Heart right ventricle (tissue), 16 donors: ENCODE measurements at regions not wholly inside any gene's neighbourhood (a gene's known extent, or its start where the extent isn't known, plus 50 kb on each side); places are given as distances from the start of the nearest gene placed in this dataset.

Experiments used
- ATAC-seq, 8 donors: fragments of 200-7000 bp; cut with Tn5 transposase; one replicate each; pipeline ENCODE4 v1.9.1; 2020; ENCODE audit warnings: mild to moderate bottlenecking in 8 of 8, moderate library complexity in 8 of 8, moderate number of reproducible peaks in 1 of 8
- DNase-seq, 2 donors: peaks; one replicate each; pipeline ENCODE4 v3.0.0-alpha.2; 2020
- H3K27ac ChIP-seq, 10 donors: fragments of 200-600 bp; sonication (generic) in 2 of 10; one replicate each; pipeline versions ENCODE4 v1.5.0 to v1.8.0; 2020 to 2022; ENCODE audit warnings: mild to moderate bottlenecking in 3 of 10
- H3K27me3 ChIP-seq, 7 donors: fragments of 200-600 bp; one replicate each; pipeline ENCODE4 v1.8.0; 2021 to 2022; ENCODE audit warnings: mild to moderate bottlenecking in 2 of 7
- H3K36me3 ChIP-seq, 9 donors: fragments of 200-600 bp; sonication (generic) in 1 of 9; one replicate each; pipeline versions ENCODE4 v1.5.0 to v1.8.0; 2020 to 2022; ENCODE audit warnings: mild to moderate bottlenecking in 2 of 9
- H3K4me1 ChIP-seq, 9 donors: fragments of 200-600 bp; sonication (generic) in 1 of 9; one replicate each; pipeline versions ENCODE4 v1.5.0 to v1.8.0; 2020 to 2022; ENCODE audit warnings: mild to moderate bottlenecking in 4 of 9
- H3K4me3 ChIP-seq, 10 donors: fragments of 200-600 bp; sonication (generic) in 2 of 10; one replicate each; pipeline versions ENCODE4 v1.5.0 to v1.8.0; 2020 to 2022; ENCODE audit warnings: mild to moderate bottlenecking in 7 of 10, moderate library complexity in 2 of 10
- H3K9me3 ChIP-seq, 11 donors: fragments of 200-600 bp in 10 of 11; sonication (generic) in 2 of 11; one replicate each; pipeline versions ENCODE4 v1.5.0 to v1.8.0; 2013 to 2022; ENCODE audit warnings: mild to moderate bottlenecking in 2 of 11, control low read depth in 1 of 11, moderate library complexity in 1 of 11
- WGBS, 2 donors: extraction: QIAGEN DNeasy Blood & Tissue Kit; methylation state at CpG; one replicate each; pipeline ENCODE4 v1.1.7; 2013; ENCODE audit warnings: inconsistent platforms in 1 of 2; 5-methylcytosine and 5-hydroxymethylcytosine counted together
- intact Hi-C, 10 donors: fragments of 100-400 bp; cut with DNase I; formaldehyde crosslinking; loops; one replicate each; pipeline versions ENCODE4 v1.11.1 to v1.14.2; 2022
- TF ChIP-seq, protein P1 (sequence below), 9 donors: fragments of 200-600 bp; sonication (generic) in 2 of 9; IDR thresholded peaks; one replicate each; pipeline versions ENCODE4 v1.5.0 to v1.8.0; 2021 to 2022; ENCODE audit warnings: antibody characterized with exemption in 9 of 9, mild to moderate bottlenecking in 5 of 9, moderate library complexity in 1 of 9
- donor health status: Arrhythmogenic right ventricular cardiomyopathy.
- donor health status: ischemic (EF 13 %, LVEDD 7.1; RV severe dilation, severe dysfunction).
- donor health status: healthy with polysubstance abuse.
- donor health status: DM: no; HTN: yes; CAD: no.
- donor health status: DM: no; HTN: no; CAD: no.
- donor health status: ischemic (EF 25% LVEDD 6.9; RV normal size, moderate dysfunction).
- donor health status: ischemic (EF 25% LVEDD 5.7; RV mildly dilated, moderate dysfunction).
- donor health status: healthy.
- donor health status: DM: yes; HTN: yes; CAD: no.
- donor health status: Ischemic cardiomyopathy.
- donor health status: ischemic (EF 35%, LVEDD 5.7; RV mildly dilated, moderate dysfunction).
- donor health status: nonischemic (EF 11% LVEDD 7.7; RV severe dilation, severe dysfunction).
- donor health status: DM: yes; HTN: yes; CAD: no.
- donor health status: PGD.
- donor health status: ischemic (EF 29% LVEDD 5.4; RV normal size, mild dysfunction).
- donor health status: nonischemic (EF 23%, LVEDD 6.1; RV moderate dilation, normal function).

DNA sequence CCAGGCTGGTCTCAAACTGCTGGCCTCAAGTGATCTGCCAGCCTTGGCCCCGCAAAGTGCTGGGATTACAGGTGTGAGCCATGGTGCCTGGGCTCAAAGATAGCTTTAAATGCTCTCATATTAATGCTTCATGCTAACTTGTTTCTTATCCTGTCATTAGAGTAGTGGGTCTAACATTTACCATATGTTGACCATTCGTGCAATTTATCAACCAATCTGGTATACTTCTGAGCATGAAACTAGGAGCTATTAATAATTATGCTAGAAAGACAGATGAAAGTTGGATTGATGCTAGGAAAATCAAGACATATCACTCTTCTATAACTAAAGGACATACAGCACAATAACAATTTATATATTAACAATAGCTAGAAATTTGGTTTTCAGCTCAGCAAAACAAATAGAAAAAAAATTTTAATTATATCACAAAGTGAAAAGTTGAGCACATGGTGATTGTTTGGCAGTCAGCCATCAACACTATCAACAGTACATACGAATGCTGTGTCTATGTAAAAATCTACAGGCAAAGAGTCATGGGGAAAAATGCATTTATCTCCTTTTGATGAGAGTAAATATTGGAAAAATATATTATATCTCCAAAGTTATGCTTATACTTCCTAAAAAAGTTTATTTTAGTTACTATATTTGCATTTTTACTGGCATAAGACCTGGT is 112.1 kb upstream of the ABCB5 start:
- Histone ChIP-seq H3K4me1 (peaks cover 0 to 3% (median 0%) of the 10 kb centered on the region in 9 donors), H3K9me3 (peaks cover 0 to 33% (median 6%) of the 10 kb centered on the region in 11 donors), H3K27ac (no peak overlapping the region), H3K27me3 (no peaks in the 10 kb centered on the region), H3K4me3 (no peak overlapping the region), H3K36me3 (no peaks in the 10 kb centered on the region)
- TF ChIP-seq, protein P1, sequence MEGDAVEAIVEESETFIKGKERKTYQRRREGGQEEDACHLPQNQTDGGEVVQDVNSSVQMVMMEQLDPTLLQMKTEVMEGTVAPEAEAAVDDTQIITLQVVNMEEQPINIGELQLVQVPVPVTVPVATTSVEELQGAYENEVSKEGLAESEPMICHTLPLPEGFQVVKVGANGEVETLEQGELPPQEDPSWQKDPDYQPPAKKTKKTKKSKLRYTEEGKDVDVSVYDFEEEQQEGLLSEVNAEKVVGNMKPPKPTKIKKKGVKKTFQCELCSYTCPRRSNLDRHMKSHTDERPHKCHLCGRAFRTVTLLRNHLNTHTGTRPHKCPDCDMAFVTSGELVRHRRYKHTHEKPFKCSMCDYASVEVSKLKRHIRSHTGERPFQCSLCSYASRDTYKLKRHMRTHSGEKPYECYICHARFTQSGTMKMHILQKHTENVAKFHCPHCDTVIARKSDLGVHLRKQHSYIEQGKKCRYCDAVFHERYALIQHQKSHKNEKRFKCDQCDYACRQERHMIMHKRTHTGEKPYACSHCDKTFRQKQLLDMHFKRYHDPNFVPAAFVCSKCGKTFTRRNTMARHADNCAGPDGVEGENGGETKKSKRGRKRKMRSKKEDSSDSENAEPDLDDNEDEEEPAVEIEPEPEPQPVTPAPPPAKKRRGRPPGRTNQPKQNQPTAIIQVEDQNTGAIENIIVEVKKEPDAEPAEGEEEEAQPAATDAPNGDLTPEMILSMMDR (IDR thresholded peaks at IDR 0.05) = no peak
- intact Hi-C loops = no loop called here
- ATAC-seq (no peak), DNase-seq (no peak)
- WGBS, 2 donors = 52 to 63% methylated on average over 3 of the region's 3 CpGs

DNA sequence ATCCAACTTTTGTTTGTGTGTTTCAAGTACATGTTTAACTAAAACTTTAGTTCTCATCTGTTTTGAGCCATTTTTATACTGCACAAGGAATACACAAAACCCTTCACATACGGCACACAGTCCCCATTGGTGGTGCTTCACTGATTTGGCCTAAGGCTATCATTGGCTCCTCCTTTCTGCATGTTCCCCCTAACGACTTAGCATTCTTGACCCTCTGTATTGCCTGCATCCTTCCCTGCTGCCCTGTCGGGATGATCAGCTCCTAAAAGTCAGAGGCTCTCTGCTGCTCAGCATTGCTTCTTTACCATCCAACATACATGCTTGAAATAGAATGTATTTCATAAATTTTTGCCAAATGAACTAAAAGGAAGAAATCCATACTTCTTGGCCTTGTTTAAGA is 111.4 kb upstream of the ABCB5 start:
- WGBS, 2 donors = 63 to 67% methylated on average over 3 of the region's 3 CpGs
- TF ChIP-seq, protein P1 (IDR thresholded peaks at IDR 0.05) = no peak
- no peak overlapping the region for H3K4me3 ChIP-seq
- H3K9me3 ChIP-seq = peaks cover 0 to 26% (median 6%) of the 10 kb centered on the region in 11 donors
- ATAC-seq (no peak), DNase-seq (no peak)
- peaks cover 0 to 3% (median 0%) of the 10 kb centered on the region in 9 donors for H3K4me1 ChIP-seq
- intact Hi-C loops = no loop called here
- no peaks in the 10 kb centered on the region for H3K27me3 ChIP-seq
- H3K27ac ChIP-seq = no peak overlapping the region
- no peaks in the 10 kb centered on the region for H3K36me3 ChIP-seq

DNA sequence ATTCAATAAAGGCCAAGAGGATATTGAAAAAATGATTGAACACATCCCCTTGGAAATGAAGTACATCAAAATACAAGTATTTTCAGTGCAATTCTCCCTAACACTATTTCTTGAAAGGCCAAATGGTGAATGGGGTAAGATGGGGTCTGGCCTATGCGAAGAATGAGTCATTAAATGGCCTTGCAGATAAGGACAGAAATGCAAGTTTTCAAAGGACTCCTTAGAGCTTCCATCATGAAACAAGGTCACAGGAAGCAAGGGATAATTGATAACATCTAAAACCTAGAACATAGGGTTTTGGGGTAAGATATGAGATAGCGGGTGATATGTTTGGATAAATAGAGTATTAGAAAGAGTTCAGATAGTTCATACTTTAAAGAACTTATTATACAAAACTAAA is 109.3 kb upstream of the ABCB5 start:
- WGBS, 2 donors = 65 to 90% methylated on average over 2 of the region's 2 CpGs
- TF ChIP-seq, protein P1 (IDR thresholded peaks at IDR 0.05) = no peak
- H3K4me1 ChIP-seq = peaks cover 0 to 3% (median 0%) of the 10 kb centered on the region in 9 donors
- no peak overlapping the region for H3K4me3 ChIP-seq
- DNase-seq (no peak), ATAC-seq (no peak)
- intact Hi-C loops = no loop called here
- no peaks in the 10 kb centered on the region for H3K36me3 ChIP-seq
- no peaks in the 10 kb centered on the region for H3K27me3 ChIP-seq
- no peak overlapping the region for H3K27ac ChIP-seq
- peaks cover 0 to 9% (median 5%) of the 10 kb centered on the region in 11 donors for H3K9me3 ChIP-seq

DNA sequence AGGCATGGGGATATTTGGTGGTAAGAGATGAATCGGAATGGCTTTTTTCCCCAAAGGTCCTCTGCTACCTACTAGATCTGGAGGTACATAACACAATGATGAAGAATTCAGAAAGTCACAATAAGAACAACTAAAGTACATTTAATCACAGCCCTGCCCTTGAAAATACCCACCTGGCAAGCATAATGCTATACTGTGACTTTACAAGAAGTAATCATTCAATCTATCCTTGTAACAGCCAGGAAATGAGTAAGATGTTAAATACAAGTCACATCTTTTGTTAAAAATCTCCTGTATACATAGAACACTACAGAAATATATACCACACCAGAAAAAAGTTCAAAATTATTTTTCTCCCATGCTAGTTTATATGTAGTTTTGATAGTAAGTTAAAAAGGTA is 108.3 kb upstream of the ABCB5 start:
- intact Hi-C loops = no loop called here
- Histone ChIP-seq H3K4me3 (no peak overlapping the region), H3K9me3 (no peaks in the 10 kb centered on the region), H3K4me1 (peaks cover 0 to 3% (median 0%) of the 10 kb centered on the region in 9 donors), H3K27ac (no peak overlapping the region), H3K36me3 (no peaks in the 10 kb centered on the region), H3K27me3 (no peaks in the 10 kb centered on the region)
- ATAC-seq (no peak), DNase-seq (no peak)
- TF ChIP-seq, protein P1 (IDR thresholded peaks at IDR 0.05) = no peak
- WGBS, 2 donors = 92 to 93% methylated on average over 1 of the region's 1 CpG
